Thyroid gland (tissue), 4 donors: ENCODE measurements at regions not wholly inside any gene's neighbourhood (a gene's known extent, or its start where the extent isn't known, plus 50 kb on each side); places are given as distances from the start of the nearest gene placed in this dataset.

ENCODE experiments used
- POLR2A ChIP-seq, 2 donors: fragments of 450-650 bp; IDR thresholded peaks; one replicate each; pipeline ENCODE4 v1.6.1; 2017; ENCODE audit warnings: antibody characterized with exemption in 2 of 2, mild to moderate bottlenecking in 2 of 2, moderate library complexity in 1 of 2
- TF ChIP-seq, protein P1 (sequence below), 6 experiments: fragments of 200-600 bp in 3 of 6; fragments of 450-650 bp in 3 of 6; sonication (generic) in 3 of 6; IDR thresholded peaks; one replicate each; pipeline ENCODE4 v1.5.1; 2016 to 2019; ENCODE audit warnings: antibody characterized with exemption in 6 of 6, mild to moderate bottlenecking in 2 of 6, inconsistent platforms in 1 of 6, moderate library complexity in 1 of 6

DNA sequence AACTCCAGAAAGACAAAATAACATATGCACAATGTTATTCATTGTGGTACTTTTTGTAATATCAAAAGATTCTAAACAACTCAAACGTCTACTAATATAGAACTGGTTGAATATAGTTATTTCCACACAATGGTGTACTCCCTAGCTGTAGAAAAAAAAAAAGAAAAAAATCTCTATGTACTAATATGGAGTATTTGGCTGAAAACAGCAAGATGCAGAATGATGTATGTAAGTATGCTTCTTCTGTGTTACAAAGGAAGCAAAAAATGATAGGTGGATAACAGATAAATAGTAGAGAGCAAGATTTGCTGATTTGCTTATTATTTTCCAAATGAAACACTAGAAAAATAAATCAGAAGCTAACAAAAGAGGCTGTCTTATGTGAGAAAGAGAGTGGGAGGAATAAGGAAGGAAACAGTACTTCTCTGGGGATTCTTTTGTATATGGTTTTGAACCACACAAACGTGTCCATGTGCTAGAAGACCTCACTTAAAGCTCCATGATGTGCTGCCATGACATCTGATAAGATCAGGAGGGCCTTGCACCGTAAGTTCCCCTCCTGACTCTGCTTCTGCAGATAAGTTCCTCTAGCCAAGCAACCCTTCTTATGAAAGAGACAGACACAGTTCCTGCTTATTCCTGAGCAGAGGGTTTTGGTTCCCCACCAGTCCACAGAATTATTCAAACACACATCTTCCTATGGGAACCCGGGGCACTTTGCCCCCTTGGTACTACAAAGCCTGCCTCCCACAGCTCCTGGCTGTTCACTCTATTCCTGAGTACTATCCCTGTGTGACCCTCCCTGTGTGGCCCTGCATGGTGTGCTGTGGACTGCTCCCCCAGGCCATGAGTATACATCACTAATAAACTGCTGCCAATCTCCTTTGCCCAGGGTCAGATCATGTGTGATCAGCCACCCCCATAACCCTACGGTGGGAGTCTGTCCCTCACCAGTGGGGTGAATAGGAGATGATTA is 159.1 kb downstream of the CCDC71L start:
- TF ChIP-seq, protein P1, sequence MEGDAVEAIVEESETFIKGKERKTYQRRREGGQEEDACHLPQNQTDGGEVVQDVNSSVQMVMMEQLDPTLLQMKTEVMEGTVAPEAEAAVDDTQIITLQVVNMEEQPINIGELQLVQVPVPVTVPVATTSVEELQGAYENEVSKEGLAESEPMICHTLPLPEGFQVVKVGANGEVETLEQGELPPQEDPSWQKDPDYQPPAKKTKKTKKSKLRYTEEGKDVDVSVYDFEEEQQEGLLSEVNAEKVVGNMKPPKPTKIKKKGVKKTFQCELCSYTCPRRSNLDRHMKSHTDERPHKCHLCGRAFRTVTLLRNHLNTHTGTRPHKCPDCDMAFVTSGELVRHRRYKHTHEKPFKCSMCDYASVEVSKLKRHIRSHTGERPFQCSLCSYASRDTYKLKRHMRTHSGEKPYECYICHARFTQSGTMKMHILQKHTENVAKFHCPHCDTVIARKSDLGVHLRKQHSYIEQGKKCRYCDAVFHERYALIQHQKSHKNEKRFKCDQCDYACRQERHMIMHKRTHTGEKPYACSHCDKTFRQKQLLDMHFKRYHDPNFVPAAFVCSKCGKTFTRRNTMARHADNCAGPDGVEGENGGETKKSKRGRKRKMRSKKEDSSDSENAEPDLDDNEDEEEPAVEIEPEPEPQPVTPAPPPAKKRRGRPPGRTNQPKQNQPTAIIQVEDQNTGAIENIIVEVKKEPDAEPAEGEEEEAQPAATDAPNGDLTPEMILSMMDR (IDR thresholded peaks at IDR 0.05) = no peak
- TF ChIP-seq POLR2A (IDR thresholded peaks at IDR 0.05) = no peak
